ENCODE measurements at regions not wholly inside any gene's neighbourhood (a gene's known extent, or its start where the extent isn't known, plus 50 kb on each side); places are given as distances from the start of the nearest gene placed in this dataset.

- H3K36me3 ChIP-seq: no peaks in the 10 kb centered on the region
- TF ChIP-seq CTCF (IDR thresholded peaks at IDR 0.05; ENCODE audit: low read depth, low read length): peak; percentile 94
- H3K27ac ChIP-seq: no peak overlapping the region
- H3K4me3 ChIP-seq: no peak overlapping the region
- no peaks in the 10 kb centered on the region for H3K9me3 ChIP-seq (ENCODE audit: low read depth)
- peak; percentile 53 to 79 for DNase-seq (ENCODE audit: low read depth in 1 of 2, low spot score in 1 of 2)
- peaks cover 7% of the 10 kb centered on the region for H3K27me3 ChIP-seq
- H3K4me1 ChIP-seq (ENCODE audit: low read depth): no peaks in the 10 kb centered on the region
Measured at GRCh38 chr20:24160563-24161281, 172.1 kb upstream of the GGTLC1 start.

- Histone ChIP-seq H3K36me3 (no peaks in the 10 kb centered on the region), H3K4me1 (ENCODE audit: low read depth) (no peaks in the 10 kb centered on the region), H3K4me3 (no peak overlapping the region), H3K9me3 (ENCODE audit: low read depth) (no peaks in the 10 kb centered on the region), H3K27me3 (peaks cover 9% of the 10 kb centered on the region), H3K27ac (no peak overlapping the region)
- no peak for TF ChIP-seq CTCF (IDR thresholded peaks at IDR 0.05; ENCODE audit: low read depth, low read length)
- DNase-seq (ENCODE audit: low read depth in 1 of 2, low spot score in 1 of 2): no peak
Measured at GRCh38 chr20:24158281-24158680, 169.7 kb upstream of the GGTLC1 start.

- H3K36me3 ChIP-seq: no peaks in the 10 kb centered on the region
- H3K4me3 ChIP-seq: no peak overlapping the region
- no peak overlapping the region for H3K27ac ChIP-seq
- DNase-seq (ENCODE audit: low read depth in 1 of 2, low spot score in 1 of 2): no peak
- H3K4me1 ChIP-seq (ENCODE audit: low read depth): no peaks in the 10 kb centered on the region
- no peaks in the 10 kb centered on the region for H3K9me3 ChIP-seq (ENCODE audit: low read depth)
- TF ChIP-seq CTCF (IDR thresholded peaks at IDR 0.05; ENCODE audit: low read depth, low read length): no peak
- H3K27me3 ChIP-seq: peaks cover 9% of the 10 kb centered on the region
Measured at GRCh38 chr20:24157213-24157612, 168.6 kb upstream of the GGTLC1 start.

- Histone ChIP-seq H3K4me1 (ENCODE audit: low read depth) (no peaks in the 10 kb centered on the region), H3K27ac (no peak overlapping the region), H3K9me3 (ENCODE audit: low read depth) (no peaks in the 10 kb centered on the region), H3K36me3 (no peaks in the 10 kb centered on the region), H3K27me3 (peaks cover 8% of the 10 kb centered on the region), H3K4me3 (no peak overlapping the region)
- no peak for DNase-seq (ENCODE audit: low read depth in 1 of 2, low spot score in 1 of 2)
- TF ChIP-seq CTCF (IDR thresholded peaks at IDR 0.05; ENCODE audit: low read depth, low read length): no peak
Measured at GRCh38 chr20:24153101-24154040, 164.8 kb upstream of the GGTLC1 start.

GRCh38 chr20:24151621-24152294, 163.2 kb upstream of the GGTLC1 start:
- no peak overlapping the region for H3K27ac ChIP-seq
- no peak for DNase-seq (ENCODE audit: low read depth in 1 of 2, low spot score in 1 of 2)
- H3K9me3 ChIP-seq (ENCODE audit: low read depth): no peaks in the 10 kb centered on the region
- no peak for TF ChIP-seq CTCF (IDR thresholded peaks at IDR 0.05; ENCODE audit: low read depth, low read length)
- no peak overlapping the region for H3K4me3 ChIP-seq
- H3K27me3 ChIP-seq: peaks cover 5% of the 10 kb centered on the region
- no peaks in the 10 kb centered on the region for H3K36me3 ChIP-seq
- H3K4me1 ChIP-seq (ENCODE audit: low read depth): no peaks in the 10 kb centered on the region

All from cardiac muscle cell (in vitro differentiated cells and primary cell).